ENCODE measurements at regions not wholly inside any gene's neighbourhood (a gene's known extent, or its start where the extent isn't known, plus 50 kb on each side); places are given as distances from the start of the nearest gene placed in this dataset.

DNA sequence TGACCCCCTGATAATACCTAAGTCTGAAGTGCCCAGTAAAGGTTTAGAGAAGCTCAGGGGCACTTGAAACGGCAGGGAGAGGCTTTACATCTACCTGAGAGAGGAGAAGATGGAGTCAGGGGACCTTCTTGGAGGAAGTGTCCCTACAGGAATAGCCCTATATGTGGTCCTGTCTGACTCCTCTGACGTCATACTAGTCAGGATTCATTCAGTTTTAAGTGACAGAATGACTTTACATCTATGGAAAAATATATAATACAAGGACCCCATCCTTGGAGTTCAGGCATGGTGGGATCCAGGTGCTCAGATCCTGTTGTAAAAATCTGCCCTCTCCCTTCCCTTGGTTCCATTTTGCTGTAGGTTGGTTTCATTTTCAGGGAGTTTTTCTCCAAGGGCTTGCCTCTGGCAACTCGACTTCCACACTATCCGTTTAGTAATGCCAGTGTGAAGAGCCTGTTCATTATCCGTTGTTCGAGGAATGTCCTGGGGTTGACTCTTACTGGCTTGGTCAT lies 205.6 kb downstream of the IRF8 start:
- no peak for DNase-seq (ENCODE audit: low read depth in 4 of 4, low spot score in 2 of 4)

DNA sequence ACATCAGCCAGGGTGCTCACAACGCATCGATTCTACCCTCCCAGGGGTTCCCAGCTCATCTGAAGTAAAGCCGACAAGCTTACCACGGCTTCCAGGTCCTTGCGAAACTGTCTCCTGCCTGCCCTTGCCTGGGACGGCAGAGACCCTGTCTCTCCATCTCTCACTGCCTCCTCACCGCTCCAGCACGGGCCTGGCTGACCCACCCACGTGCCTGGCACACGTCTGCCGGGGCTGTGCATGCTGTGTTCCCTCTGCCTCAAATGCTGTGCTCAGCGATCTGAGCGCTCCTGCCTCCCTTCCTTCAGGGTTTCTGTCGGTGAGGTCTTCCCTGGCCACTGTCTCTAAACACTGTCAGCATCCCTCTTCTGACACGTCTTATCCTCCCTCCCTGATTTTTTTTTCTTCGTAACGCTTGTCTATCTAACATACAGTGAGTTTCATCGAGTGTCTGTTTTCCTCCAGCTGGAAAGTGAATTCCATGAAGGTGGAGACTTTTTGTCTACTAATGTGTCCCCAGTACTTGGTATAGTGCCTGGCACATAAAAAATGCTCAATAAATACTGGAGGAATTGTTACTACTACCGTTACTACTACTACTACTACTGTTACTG lies 208.4 kb downstream of the IRF8 start:
- DNase-seq (ENCODE audit: low read depth in 4 of 4, low spot score in 2 of 4) = no peak

GRCh38 chr16:86108062-86108461 lies 209.1 kb downstream of the IRF8 start:
- no peak for DNase-seq (ENCODE audit: low read depth in 4 of 4, low spot score in 2 of 4)

GRCh38 chr16:86110134-86110533 lies 211.2 kb downstream of the IRF8 start:
- no peak for DNase-seq (ENCODE audit: low read depth in 4 of 4, low spot score in 2 of 4)

DNA sequence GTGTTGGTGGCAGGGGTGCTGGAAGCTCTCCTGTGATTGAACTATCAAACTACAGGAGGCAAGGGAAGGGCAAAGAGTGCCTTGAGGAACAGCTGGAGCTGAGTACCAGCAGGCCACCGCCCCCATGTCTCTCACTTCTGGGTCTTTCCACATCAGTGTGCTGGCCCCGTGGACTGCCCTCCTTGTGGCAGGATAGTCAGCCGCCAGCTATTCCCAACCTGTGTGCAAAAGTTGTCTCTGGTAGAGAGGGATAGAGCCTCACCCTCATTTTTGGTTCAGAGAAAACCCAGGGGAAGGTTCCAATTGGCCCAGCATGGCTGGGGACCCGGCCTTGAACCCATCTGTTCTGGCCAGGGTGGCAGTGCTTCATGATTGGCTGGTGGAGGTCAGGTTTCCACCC lies 211.8 kb downstream of the IRF8 start:
- DNase-seq (ENCODE audit: low read depth in 4 of 4, low spot score in 2 of 4) = no peak

DNA sequence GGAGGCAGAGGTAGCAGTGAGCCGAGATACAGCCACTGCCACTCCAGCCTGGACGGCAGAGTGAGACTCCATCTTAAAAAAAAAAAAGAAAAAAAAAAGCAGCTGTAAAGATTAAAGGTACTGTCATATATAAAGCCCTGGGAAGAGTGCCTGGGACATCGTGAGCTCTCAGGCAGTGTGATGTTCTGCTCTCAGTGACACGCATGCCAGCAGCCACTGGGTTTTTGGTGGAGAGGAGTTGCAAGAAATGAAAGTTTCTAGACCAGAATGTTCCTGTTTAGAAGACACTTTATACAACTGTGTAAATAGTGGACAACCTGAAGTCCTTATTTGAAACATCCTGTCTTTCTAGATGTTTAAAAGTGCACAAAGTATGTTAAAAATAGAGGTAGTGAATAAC lies 213.2 kb downstream of the IRF8 start:
- DNase-seq (ENCODE audit: low read depth in 4 of 4, low spot score in 2 of 4) = no peak

DNA sequence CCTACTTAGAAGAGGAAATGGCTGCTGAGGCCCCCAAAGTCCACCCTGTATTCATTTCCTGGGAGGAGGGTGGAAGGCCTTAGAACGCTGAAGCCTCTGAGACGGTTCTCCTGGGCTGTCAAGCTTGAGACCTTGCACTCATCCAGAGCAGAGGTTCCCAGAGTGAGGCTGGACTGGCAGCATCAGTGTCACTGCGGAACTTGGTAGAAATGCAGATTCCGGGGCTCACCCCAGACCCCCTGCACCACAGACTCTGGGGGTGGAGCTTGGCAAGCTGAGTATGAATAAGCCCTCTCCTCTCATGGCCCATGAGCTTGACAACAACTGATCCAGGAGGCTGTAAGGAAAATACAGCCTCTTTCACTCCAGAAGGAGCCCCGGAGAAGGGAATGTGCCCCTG lies 218.3 kb downstream of the IRF8 start:
- no peak for DNase-seq (ENCODE audit: low read depth in 4 of 4, low spot score in 2 of 4)

GRCh38 chr16:86117756-86118155 lies 218.8 kb downstream of the IRF8 start:
- DNase-seq (ENCODE audit: low read depth in 4 of 4, low spot score in 2 of 4) = no peak

DNA sequence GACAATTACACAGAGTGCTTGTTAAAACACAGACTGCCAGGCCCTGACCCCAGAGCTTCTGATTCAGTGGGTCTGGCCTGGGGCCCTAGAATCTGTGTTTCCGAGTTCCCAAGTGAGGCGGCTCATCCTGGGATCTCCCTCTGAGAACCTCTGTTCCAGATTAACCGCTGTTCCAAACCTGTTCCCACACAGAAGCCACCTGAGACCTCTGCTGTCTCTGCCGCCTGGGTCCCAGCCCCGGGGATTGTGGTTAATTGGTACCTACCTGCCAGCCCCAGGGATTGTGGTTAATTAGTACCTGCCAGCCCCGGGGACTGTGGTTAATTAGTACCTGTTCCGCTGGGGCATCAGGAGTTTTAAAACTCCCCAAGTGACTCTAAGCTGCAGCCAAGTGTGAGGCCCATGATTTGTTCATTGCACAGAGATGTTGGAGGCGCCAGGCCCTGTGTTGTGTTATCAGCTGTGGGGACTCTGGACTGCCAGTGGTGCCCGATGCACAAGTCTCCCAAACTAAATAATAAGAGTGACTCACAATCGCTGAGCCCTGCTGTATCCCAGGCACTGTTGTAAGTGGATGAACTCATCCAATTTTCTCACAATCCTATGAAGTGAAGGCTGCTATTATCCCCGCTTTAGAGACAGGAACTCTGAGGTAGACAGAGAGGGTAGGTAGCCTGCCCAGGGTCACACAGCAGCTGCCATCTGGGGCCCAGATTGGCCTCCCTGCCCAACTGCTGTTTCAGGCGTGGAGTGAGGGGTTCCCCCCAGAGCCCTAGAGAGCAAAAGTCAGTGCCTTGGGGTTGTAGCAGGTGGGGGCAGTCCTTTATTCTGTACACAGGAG lies 219.7 kb downstream of the IRF8 start:
- no peak for DNase-seq (ENCODE audit: low read depth in 4 of 4, low spot score in 2 of 4)

DNA sequence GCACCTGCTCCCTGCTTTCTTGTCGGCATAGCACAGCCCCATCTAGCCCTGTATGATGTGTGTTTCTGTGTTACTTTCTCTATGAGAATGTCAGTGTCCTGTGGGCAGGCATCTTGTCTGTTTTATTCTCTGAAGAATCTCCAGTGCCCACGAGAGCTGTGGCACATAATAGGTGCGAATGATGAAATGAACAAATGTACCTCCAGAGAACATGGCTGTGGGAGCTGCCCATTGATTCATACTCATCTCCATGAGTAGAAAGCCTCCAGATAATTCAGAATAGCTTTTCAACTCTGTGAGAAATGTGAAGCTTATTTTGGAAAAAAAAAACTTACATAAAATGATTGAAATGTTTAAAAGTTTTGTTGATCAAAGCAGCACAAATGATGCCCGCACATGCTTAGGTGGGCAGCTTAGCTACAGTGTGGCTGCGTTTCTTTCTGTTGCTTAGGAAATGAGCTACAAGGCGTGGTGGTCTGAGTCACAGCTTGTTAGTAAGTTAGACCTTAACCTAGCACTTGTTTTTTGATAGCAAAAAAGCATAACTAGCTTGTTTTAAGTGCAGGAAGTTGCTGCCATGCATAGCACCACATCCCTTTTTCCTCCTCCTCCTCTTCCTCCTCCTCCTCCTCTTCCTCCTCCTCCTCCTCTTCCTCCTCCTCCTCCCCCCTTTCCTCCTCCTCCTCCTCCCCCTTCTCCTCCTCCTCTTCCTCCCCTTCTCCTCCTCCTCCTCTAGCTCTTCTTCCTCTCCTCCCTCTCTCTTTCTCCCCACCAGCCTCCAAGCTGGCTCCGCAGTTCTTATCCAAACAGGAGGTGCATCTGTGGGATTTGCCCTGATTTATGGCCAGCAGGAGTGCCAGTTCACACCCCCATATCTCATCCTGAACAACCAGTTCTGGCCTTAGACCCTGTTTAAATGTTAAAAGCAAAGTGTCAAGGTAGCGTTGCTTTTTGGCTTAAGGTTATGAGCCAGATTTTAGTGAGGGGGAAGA lies 221.5 kb downstream of the IRF8 start:
- no peak for DNase-seq (ENCODE audit: low read depth in 4 of 4, low spot score in 2 of 4)

DNA sequence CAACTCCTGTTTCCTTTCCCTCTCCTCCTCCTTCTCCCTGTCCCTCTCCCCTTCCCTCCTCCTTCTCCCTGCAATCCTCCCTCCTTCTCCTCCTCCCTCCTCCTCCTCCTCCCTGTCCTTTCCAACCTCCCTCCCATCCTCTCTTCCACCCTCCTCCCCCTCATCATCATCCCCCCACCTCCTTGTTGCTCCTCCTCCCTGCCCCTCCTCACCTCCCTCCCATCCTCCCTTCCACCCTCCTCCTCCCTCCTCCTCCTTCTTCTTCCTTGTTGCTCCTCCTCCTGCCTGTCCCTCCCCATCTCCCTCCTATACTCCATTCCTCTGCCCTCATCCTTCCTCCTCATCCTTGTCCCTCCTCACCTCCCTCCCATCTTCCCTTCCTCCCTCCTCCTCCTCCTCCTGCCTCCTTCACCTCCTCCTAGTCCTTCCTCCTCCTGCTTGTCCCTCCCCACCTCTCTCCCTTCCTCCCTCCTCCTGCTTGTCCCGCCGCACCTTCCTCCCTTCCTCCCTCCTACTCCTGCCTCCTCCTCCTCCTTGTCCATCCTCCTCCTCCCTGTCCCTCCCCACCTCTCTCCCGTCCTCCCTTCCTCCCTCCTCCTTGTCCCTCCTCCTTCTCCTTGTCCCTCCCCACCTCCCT lies 222.5 kb downstream of the IRF8 start:
- DNase-seq (ENCODE audit: low read depth in 4 of 4, low spot score in 2 of 4) = no peak

- DNase-seq (ENCODE audit: low read depth in 4 of 4, low spot score in 2 of 4) = no peak
These were observed 223.8 kb downstream of the IRF8 start for GRCh38 chr16:86122681-86123342.

DNA sequence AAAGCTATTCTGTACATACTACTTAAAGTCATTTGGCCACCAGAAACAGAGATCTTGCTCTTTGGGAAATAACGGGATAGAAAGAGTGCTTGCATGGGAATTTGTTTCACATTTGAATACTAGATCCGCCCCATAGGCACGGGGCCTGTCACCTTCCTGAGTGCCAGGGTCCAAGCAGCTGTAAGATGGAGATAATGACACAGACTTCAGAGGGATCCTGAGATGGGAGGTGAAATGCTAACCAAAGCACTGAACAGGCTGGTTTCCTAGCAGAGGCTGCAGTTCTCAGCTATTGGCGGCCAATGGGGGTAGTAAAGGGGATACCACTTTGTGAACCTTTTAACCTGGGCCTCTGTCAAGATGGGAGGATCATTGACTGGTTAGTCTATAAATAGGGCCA lies 225.4 kb downstream of the IRF8 start:
- DNase-seq (ENCODE audit: low read depth in 4 of 4, low spot score in 2 of 4) = no peak

DNA sequence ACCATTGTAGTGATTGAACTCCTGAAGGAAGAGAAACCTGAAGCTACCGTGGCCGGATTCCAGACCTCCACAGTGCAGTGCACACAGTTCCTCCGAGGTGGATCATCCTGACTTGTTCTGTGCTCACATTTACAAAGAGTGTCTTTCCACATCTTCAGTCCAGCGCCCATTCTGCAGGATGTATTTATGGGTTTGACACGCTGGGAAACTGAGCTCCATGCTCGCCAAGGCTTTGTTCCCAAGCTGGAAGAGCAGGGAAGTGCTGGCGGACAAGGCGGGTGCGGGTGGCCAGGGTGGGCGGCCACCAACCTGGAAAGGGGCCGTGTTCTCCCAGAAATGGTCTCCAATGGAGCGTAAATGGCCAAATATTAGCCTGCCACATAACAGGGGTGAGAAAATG lies 227.9 kb downstream of the IRF8 start:
- no peak for DNase-seq (ENCODE audit: low read depth in 4 of 4, low spot score in 2 of 4)

GRCh38 chr16:86127366-86127765 lies 228.4 kb downstream of the IRF8 start:
- DNase-seq (ENCODE audit: low read depth in 4 of 4, low spot score in 2 of 4) = no peak

DNA sequence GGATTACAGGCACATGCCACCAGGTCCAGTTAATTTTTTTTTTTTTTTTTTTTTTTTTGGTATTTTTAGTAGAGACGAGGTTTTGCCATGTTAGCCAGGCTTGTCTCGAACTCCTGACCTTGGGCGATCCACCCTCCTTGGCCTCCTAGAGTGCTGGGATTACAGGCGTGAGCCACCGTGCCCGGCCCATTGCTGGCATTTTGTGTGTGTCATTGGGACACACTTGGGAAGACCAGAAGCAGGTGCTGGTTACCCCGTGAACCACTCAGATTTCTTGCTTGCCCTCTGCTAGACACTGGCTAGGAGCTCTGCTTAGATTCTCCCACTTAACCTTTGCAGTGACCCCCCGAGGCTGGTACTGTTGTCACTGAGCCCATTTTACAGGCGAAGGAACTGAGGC lies 229.3 kb downstream of the IRF8 start:
- no peak for DNase-seq (ENCODE audit: low read depth in 4 of 4, low spot score in 2 of 4)

- no peak for DNase-seq (ENCODE audit: low read depth in 4 of 4, low spot score in 2 of 4)
These were observed 230.6 kb downstream of the IRF8 start for GRCh38 chr16:86129541-86129940.

- no peak for DNase-seq (ENCODE audit: low read depth in 4 of 4, low spot score in 2 of 4)
These were observed 234.4 kb downstream of the IRF8 start for GRCh38 chr16:86133377-86133776.

DNA sequence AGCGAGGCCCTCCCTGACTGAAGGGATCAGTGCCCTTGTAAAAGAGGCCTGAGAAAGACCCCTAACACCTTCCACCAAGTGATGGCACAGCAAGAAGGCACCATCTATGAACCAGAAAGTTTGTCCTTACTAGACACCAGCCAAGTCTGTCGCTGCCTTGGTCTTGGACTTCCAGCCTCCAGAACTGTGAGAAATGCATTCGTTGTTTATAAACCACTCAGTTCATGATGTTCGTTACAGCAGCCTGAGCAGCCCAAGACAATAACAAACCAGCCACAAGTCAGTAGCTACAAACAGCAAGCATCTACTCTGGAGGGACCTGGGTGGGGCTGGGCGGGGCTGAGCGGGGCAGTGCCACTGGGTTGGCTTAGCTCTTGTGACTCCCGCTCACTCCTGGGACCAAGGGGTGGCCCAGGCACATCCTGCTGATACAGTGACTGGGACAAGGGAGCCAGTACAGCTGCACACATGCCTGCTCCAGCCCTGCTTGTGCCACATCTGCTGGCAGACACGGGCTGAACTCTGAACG lies 234.9 kb downstream of the IRF8 start:
- DNase-seq (ENCODE audit: low read depth in 4 of 4, low spot score in 2 of 4) = no peak
